SK-N-SH (cell line): ENCODE measurements at regions not wholly inside any gene's neighbourhood (a gene's known extent, or its start where the extent isn't known, plus 50 kb on each side); places are given as distances from the start of the nearest gene placed in this dataset.

Experiments used
- CTCF ChIA-PET: fragments of 300-600, 350-600 bp; formaldehyde crosslinking; extraction: SDS; loops from one replicate; lab custom pipeline; 2021; lab: Yijun Ruan, JAX
- POLR2A ChIA-PET: fragments of 350-600 bp; sonication (Branson Sonifier 250); formaldehyde crosslinking; extraction: SDS; loops from one replicate; lab custom pipeline; 2020; ENCODE audit warnings: antibody characterized with exemption, inconsistent platforms; lab: Yijun Ruan, JAX
- DNase-seq: peaks from one replicate; pipeline ENCODE4 v3.0.0; 2012
- H2AFZ ChIP-seq: fragments of 200-600 bp; sonication (generic); 2 replicates; pipeline ENCODE4 v1.8.1; 2016; ENCODE audit warnings: antibody characterized with exemption, mild to moderate bottlenecking, low read depth
- H3F3A ChIP-seq: fragments of 200-600 bp; sonication (generic); replicated peaks from 2 replicates; pipeline ENCODE3; 2016; ENCODE audit warnings: antibody characterized with exemption, mild to moderate bottlenecking; ENCODE audit not compliant: insufficient read depth
- H3K27ac ChIP-seq, 2 experiments: fragments of 200-500 bp in 1 of 2; fragments of 200-600 bp in 1 of 2; sonication (Bioruptor generic) in 1 of 2; sonication (generic), shearing (Covaris generic) in 1 of 2; 2 replicates each; pipeline versions ENCODE4 v1.5.1 to v1.6.1; 2014 to 2016; ENCODE audit warnings: low read depth in 2 of 2, inconsistent platforms in 1 of 2, low read length in 1 of 2, mild to moderate bottlenecking in 1 of 2, mixed read lengths in 1 of 2
- H3K27me3 ChIP-seq: fragments of 200-600 bp; sonication (generic), shearing (Covaris generic); 2 replicates; pipeline ENCODE4 v1.6.1; 2016; ENCODE audit warnings: mixed run types; ENCODE audit not compliant: insufficient read depth
- H3K36me3 ChIP-seq, 2 experiments: fragments of 200-500 bp in 1 of 2; fragments of 200-600 bp in 1 of 2; sonication (Bioruptor generic) in 1 of 2; sonication (generic) in 1 of 2; replicated peaks in 1 of 2; 2 replicates each; pipeline versions ENCODE3 to v1.5.1; 2014 to 2016; ENCODE audit warnings: low read length in 1 of 2, mild to moderate bottlenecking in 1 of 2; ENCODE audit not compliant: insufficient read depth in 2 of 2, control insufficient read depth in 1 of 2
- H3K4me1 ChIP-seq, 2 experiments: fragments of 200-500 bp in 1 of 2; fragments of 200-600 bp in 1 of 2; sonication (Bioruptor generic) in 1 of 2; sonication (generic), shearing (Covaris generic) in 1 of 2; 2 replicates each; pipeline versions ENCODE4 v1.5.1 to v1.6.1; 2014 to 2016; ENCODE audit warnings: low read depth in 1 of 2, low read length in 1 of 2, mixed run types in 1 of 2; ENCODE audit not compliant: insufficient read depth in 2 of 2, control insufficient read depth in 1 of 2
- H3K4me2 ChIP-seq: fragments of 200-600 bp; sonication (generic), shearing (Covaris generic); 2 replicates; pipeline ENCODE4 v1.6.1; 2017; ENCODE audit warnings: mixed run types
- H3K4me3 ChIP-seq, 2 experiments: fragments of 200-500 bp in 1 of 2; fragments of 200-600 bp in 1 of 2; sonication (Bioruptor generic) in 1 of 2; sonication (generic), shearing (Covaris generic) in 1 of 2; 2 replicates each; pipeline versions ENCODE4 v1.5.1 to v1.8.1; 2014 to 2016; ENCODE audit warnings: low read depth in 2 of 2, inconsistent platforms in 1 of 2, low read length in 1 of 2, mild to moderate bottlenecking in 1 of 2, mixed read lengths in 1 of 2, moderate library complexity in 1 of 2
- H3K79me2 ChIP-seq: fragments of 200-600 bp; sonication (generic); 2 replicates; pipeline ENCODE4 v1.8.1; 2017; ENCODE audit warnings: mild to moderate bottlenecking; ENCODE audit not compliant: insufficient read depth
- H3K9ac ChIP-seq: fragments of 200-600 bp; sonication (generic); 2 replicates; pipeline ENCODE4 v1.6.1; 2017; ENCODE audit warnings: mixed run types
- H3K9me2 ChIP-seq: fragments of 200-600 bp; sonication (generic); 2 replicates; pipeline ENCODE4 v1.6.1; 2017; ENCODE audit warnings: mixed run types
- H3K9me3 ChIP-seq: fragments of 200-600 bp; sonication (generic); 2 replicates; pipeline ENCODE4 v1.6.1; 2017; ENCODE audit warnings: mixed run types, mild to moderate bottlenecking, moderate library complexity
- H4K20me1 ChIP-seq: fragments of 200-600 bp; sonication (generic); 2 replicates; pipeline ENCODE4 v1.6.1; 2017; ENCODE audit warnings: mild to moderate bottlenecking, mixed run types; ENCODE audit not compliant: insufficient read depth
- EP300 ChIP-seq, 2 experiments: IDR thresholded peaks; 2 replicates each; pipeline versions ENCODE4 v1.4.0 to v1.6.1; 2012; ENCODE audit warnings: borderline replicate concordance in 1 of 2, low read depth in 1 of 2, low read length in 1 of 2
- FOSL2 ChIP-seq: IDR thresholded peaks from 2 replicates; pipeline ENCODE4 v1.4.0; 2012; ENCODE audit warnings: low read depth, mild to moderate bottlenecking, moderate library complexity, borderline replicate concordance
- FOXJ3 ChIP-seq: sonication (generic); formaldehyde crosslinking; IDR thresholded peaks from 2 replicates; pipeline ENCODE4 v1.5.1; 2020; ENCODE audit warnings: mild to moderate bottlenecking, missing genetic modification reagents
- FOXM1 ChIP-seq: IDR thresholded peaks from 2 replicates; pipeline ENCODE4 v1.4.0; 2012; ENCODE audit warnings: low read depth, mild to moderate bottlenecking
- IRF3 ChIP-seq: fragments of 150-350 bp; IDR thresholded peaks from 2 replicates; pipeline ENCODE4 v1.6.1; 2016; ENCODE audit warnings: mild to moderate bottlenecking, low read depth, low read length
- MEF2A ChIP-seq: IDR thresholded peaks from 2 replicates; pipeline ENCODE4 v1.4.0; 2012; ENCODE audit warnings: low read depth, borderline replicate concordance
- MXI1 ChIP-seq: IDR thresholded peaks from 2 replicates; pipeline ENCODE4 v1.6.1; 2012; ENCODE audit warnings: mild to moderate bottlenecking, low read depth, low read length, improper control_type of control experiment
- POLR2AphosphoS5 ChIP-seq: IDR thresholded peaks from 2 replicates; pipeline ENCODE4 v1.6.1; 2012; ENCODE audit warnings: low read depth, low read length
- RAD21 ChIP-seq: IDR thresholded peaks from 2 replicates; pipeline ENCODE4 v1.6.1; 2012; ENCODE audit warnings: mild to moderate bottlenecking, low read length
- REST ChIP-seq: IDR thresholded peaks from 2 replicates; pipeline ENCODE4 v1.6.1; 2012; ENCODE audit warnings: mild to moderate bottlenecking, low read depth, low read length, moderate library complexity
- SIN3A ChIP-seq: IDR thresholded peaks from 2 replicates; pipeline ENCODE4 v1.6.1; 2012; ENCODE audit warnings: low read depth, mild to moderate bottlenecking, low read length, moderate library complexity, borderline replicate concordance
- SMC3 ChIP-seq: IDR thresholded peaks from 2 replicates; pipeline ENCODE4 v1.6.1; 2012; ENCODE audit warnings: low read depth, low read length, improper control_type of control experiment
- TAF1 ChIP-seq: IDR thresholded peaks from 2 replicates; pipeline ENCODE4 v1.6.1; 2012; ENCODE audit warnings: low read depth, mild to moderate bottlenecking, low read length, moderate library complexity, borderline replicate concordance
- USF2 ChIP-seq: fragments of 150-350 bp; IDR thresholded peaks from 2 replicates; pipeline ENCODE4 v1.6.1; 2017; ENCODE audit warnings: antibody characterized with exemption, low read length, low read depth, borderline replicate concordance
- WGBS: methylation state at CpG from one replicate; pipeline ENCODE4 v1.1.6; 2017; ENCODE audit warnings: low lambda C conversion rate; 5-methylcytosine and 5-hydroxymethylcytosine counted together

- H3K27me3 ChIP-seq: no peaks in the 10 kb centered on the region; the same call in 1 of the 2 replicates
- H3K4me2 ChIP-seq: no peak overlapping the region
- no peak for DNase-seq
- H3K9me3 ChIP-seq: no peaks in the 10 kb centered on the region
- no peak overlapping the region for H2AFZ ChIP-seq
- no peak overlapping the region for H3K9ac ChIP-seq
- no peaks in the 10 kb centered on the region for H4K20me1 ChIP-seq
- no peaks in the 10 kb centered on the region for H3K36me3 ChIP-seq
- H3K27ac ChIP-seq: no peak overlapping the region
- WGBS: 0% methylated on average over 1 of the region's 1 CpG
- ChIA-PET CTCF (no interaction called here), POLR2A (no interaction called here)
- H3K4me3 ChIP-seq: no peak overlapping the region
- no peaks in the 10 kb centered on the region for H3K79me2 ChIP-seq
- peaks cover 0 to 8% of the 10 kb centered on the region in 2 experiments; a peak in 1 of 4 replicates for H3K4me1 ChIP-seq
- TF ChIP-seq POLR2AphosphoS5 (no peak), TAF1 (no peak), FOSL2 (no peak), MEF2A (no peak), FOXM1 (no peak), RAD21 (no peak), MXI1 (no peak), SIN3A (no peak), USF2 (no peak), SMC3 (no peak), IRF3 (no peak), FOXJ3 (no peak), REST (no peak), EP300 (IDR thresholded peaks at IDR 0.05; ENCODE audit: borderline replicate concordance in 1 of 2, low read depth in 1 of 2, low read length in 1 of 2) (no peak)
- H3K9me2 ChIP-seq: no peaks in the 10 kb centered on the region
- no peaks in the 10 kb centered on the region for H3F3A ChIP-seq
Measured at GRCh38 chr14:57049848-57050247, 218.9 kb downstream of the EXOC5 start.
